Kidney glomerular epithelial cell (primary cell): ENCODE measurements at regions not wholly inside any gene's neighbourhood (a gene's known extent, or its start where the extent isn't known, plus 50 kb on each side); places are given as distances from the start of the nearest gene placed in this dataset.

Experiments used
- DNase-seq: peaks from one replicate; lab custom pipeline; 2025; lab: John Stamatoyannopoulos, UW

- no peak for DNase-seq
These were observed 210.8 kb upstream of the BTG1 start for GRCh38 chr12:92356425-92356824.

- no peak for DNase-seq
These were observed 204.0 kb upstream of the BTG1 start for GRCh38 chr12:92349635-92350034.

- no peak for DNase-seq
These were observed 196.9 kb upstream of the BTG1 start for GRCh38 chr12:92342574-92342973.

- no peak for DNase-seq
These were observed 195.5 kb upstream of the BTG1 start for GRCh38 chr12:92341065-92341668.

GRCh38 chr12:92340441-92341064 lies 194.9 kb upstream of the BTG1 start:
- DNase-seq: no peak

GRCh38 chr12:92340003-92340402 lies 194.4 kb upstream of the BTG1 start:
- no peak for DNase-seq

- no peak for DNase-seq
These were observed 193.7 kb upstream of the BTG1 start for GRCh38 chr12:92339198-92339821.

GRCh38 chr12:92338671-92339070 lies 193.0 kb upstream of the BTG1 start:
- DNase-seq: no peak

GRCh38 chr12:92338102-92338501 lies 192.5 kb upstream of the BTG1 start:
- no peak for DNase-seq

- no peak for DNase-seq
These were observed 191.5 kb upstream of the BTG1 start for GRCh38 chr12:92337128-92337527.

- no peak for DNase-seq
These were observed 191.0 kb upstream of the BTG1 start for GRCh38 chr12:92336641-92337040.

- DNase-seq: no peak
These were observed 190.2 kb upstream of the BTG1 start for GRCh38 chr12:92335831-92336230.

- DNase-seq: no peak
These were observed 188.9 kb upstream of the BTG1 start for GRCh38 chr12:92334552-92334951.

GRCh38 chr12:92332552-92332951 lies 186.9 kb upstream of the BTG1 start:
- DNase-seq: no peak

GRCh38 chr12:92331383-92331782 lies 185.7 kb upstream of the BTG1 start:
- no peak for DNase-seq

GRCh38 chr12:92330654-92331053 lies 185.0 kb upstream of the BTG1 start:
- no peak for DNase-seq

- no peak for DNase-seq
These were observed 181.2 kb upstream of the BTG1 start for GRCh38 chr12:92326877-92327276.

- no peak for DNase-seq
These were observed 179.3 kb upstream of the BTG1 start for GRCh38 chr12:92324849-92325500.

- DNase-seq: no peak
These were observed 166.9 kb upstream of the BTG1 start for GRCh38 chr12:92312463-92312964.

GRCh38 chr12:92304371-92305055 lies 158.9 kb upstream of the BTG1 start:
- DNase-seq: no peak

GRCh38 chr12:92302041-92302829 lies 156.6 kb upstream of the BTG1 start:
- no peak for DNase-seq

GRCh38 chr12:92301356-92301755 lies 155.7 kb upstream of the BTG1 start:
- no peak for DNase-seq
